Calu3 (cell line): ENCODE measurements at regions not wholly inside any gene's neighbourhood (a gene's known extent, or its start where the extent isn't known, plus 50 kb on each side); places are given as distances from the start of the nearest gene placed in this dataset.

Experiments used
- BruUV-seq: library from RNA; stranded (reverse); fragments of 400-500 nt; replicated peaks from 2 replicates; lab custom pipeline; 2021; lab: Mats Ljungman, UMichigan
- CTCF ChIA-PET: fragments of 300-600 bp; sonication (Branson Sonifier 250); formaldehyde crosslinking; loops from one replicate; lab custom pipeline; 2022; ENCODE audit warnings: antibody characterized with exemption; lab: Charles Lee
- DNase-seq: peaks from one replicate; pipeline ENCODE4 v3.0.0; 2022
- H3K27ac Mint-ChIP-seq: one replicate; pipeline ENCODE4 v1.8.0; 2022; ENCODE audit warnings: mixed read lengths; ENCODE audit not compliant: unreplicated experiment
- H3K27me3 Mint-ChIP-seq: one replicate; pipeline ENCODE4 v1.8.0; 2022; ENCODE audit warnings: mixed read lengths; ENCODE audit not compliant: unreplicated experiment
- H3K36me3 Mint-ChIP-seq: one replicate; pipeline ENCODE4 v1.8.0; 2022; ENCODE audit warnings: mild to moderate bottlenecking, moderate library complexity, mixed read lengths; ENCODE audit not compliant: insufficient read depth, unreplicated experiment
- H3K4me1 Mint-ChIP-seq: one replicate; pipeline ENCODE4 v1.8.0; 2022; ENCODE audit warnings: mild to moderate bottlenecking, low read depth, mixed read lengths; ENCODE audit not compliant: unreplicated experiment
- H3K4me3 Mint-ChIP-seq: one replicate; pipeline ENCODE4 v1.8.0; 2022; ENCODE audit warnings: mild to moderate bottlenecking, low read depth, moderate library complexity, mixed read lengths; ENCODE audit not compliant: unreplicated experiment
- H3K9me3 Mint-ChIP-seq: one replicate; pipeline ENCODE4 v1.8.0; 2022; ENCODE audit warnings: low read depth, mixed read lengths; ENCODE audit not compliant: unreplicated experiment
- CTCF ChIP-seq: fragments of 200-600 bp; IDR thresholded peaks from one replicate; pipeline ENCODE4 v1.8.0; 2022; ENCODE audit warnings: antibody characterized with exemption; ENCODE audit not compliant: unreplicated experiment
- intact Hi-C: fragments of 100-400 bp; cut with micrococcal nuclease; formaldehyde crosslinking; loops from one replicate; pipeline ENCODE4 v1.10.0; 2022; ENCODE audit not compliant: unreplicated experiment

- H3K27ac Mint-ChIP-seq, result no peak overlapping the region
- H3K4me3 Mint-ChIP-seq, result no peak overlapping the region
- no peak for TF ChIP-seq CTCF
- H3K9me3 Mint-ChIP-seq, result no peaks in the 10 kb centered on the region
- no peak for DNase-seq
- H3K36me3 Mint-ChIP-seq, result peaks cover 9% of the 10 kb centered on the region
- BruUV-seq, result no TSS peak
- H3K4me1 Mint-ChIP-seq, result no peaks in the 10 kb centered on the region
- intact Hi-C loops, result no loop called here
- H3K27me3 Mint-ChIP-seq, result no peaks in the 10 kb centered on the region
- CTCF ChIA-PET, result interaction anchor here (0.6 kb wide), 1 partner anchor 82 kb away, joined by 4 read pairs; no protein-coding TSS in a partner anchor
Measured at GRCh38 chr9:737400-738120, 103.9 kb upstream of the DMRT1 start.

GRCh38 chr9:738209-738915 lies 103.1 kb upstream of the DMRT1 start:
- Mint-ChIP-seq H3K27me3 (no peaks in the 10 kb centered on the region), H3K9me3 (no peaks in the 10 kb centered on the region), H3K4me1 (no peaks in the 10 kb centered on the region), H3K27ac (no peak overlapping the region), H3K4me3 (no peak overlapping the region), H3K36me3 (peaks cover 14% of the 10 kb centered on the region)
- BruUV-seq, result no TSS peak
- CTCF ChIA-PET, result no interaction called here
- intact Hi-C loops, result no loop called here
- no peak for TF ChIP-seq CTCF
- no peak for DNase-seq

GRCh38 chr9:739362-739761 lies 102.1 kb upstream of the DMRT1 start:
- intact Hi-C loops, result no loop called here
- BruUV-seq, result no TSS peak
- no peak overlapping the region for H3K4me3 Mint-ChIP-seq

GRCh38 chr9:740221-740620 lies 101.3 kb upstream of the DMRT1 start:
- H3K4me3 Mint-ChIP-seq, result no peak overlapping the region
- H3K4me1 Mint-ChIP-seq, result no peaks in the 10 kb centered on the region
- TF ChIP-seq CTCF, result no peak
- H3K9me3 Mint-ChIP-seq, result no peaks in the 10 kb centered on the region
- no peaks in the 10 kb centered on the region for H3K27me3 Mint-ChIP-seq
- CTCF ChIA-PET, result no interaction called here
- H3K27ac Mint-ChIP-seq, result no peak overlapping the region
- H3K36me3 Mint-ChIP-seq, result peaks cover 17% of the 10 kb centered on the region
- BruUV-seq, result no TSS peak
- DNase-seq, result no peak
- intact Hi-C loops, result no loop called here

More at GRCh38 chr9:739362-739761, 102.1 kb upstream of the DMRT1 start:
- DNase-seq, result no peak
- Mint-ChIP-seq H3K4me1 (no peaks in the 10 kb centered on the region), H3K27ac (no peak overlapping the region), H3K36me3 (peaks cover 14% of the 10 kb centered on the region), H3K27me3 (no peaks in the 10 kb centered on the region), H3K9me3 (no peaks in the 10 kb centered on the region)
- CTCF ChIA-PET, result no interaction called here
- no peak for TF ChIP-seq CTCF
